H1 (cell line): ENCODE measurements at regions not wholly inside any gene's neighbourhood (a gene's known extent, or its start where the extent isn't known, plus 50 kb on each side); places are given as distances from the start of the nearest gene placed in this dataset.

Experiments
- CTCF ChIA-PET: fragments of 300-600 bp; sonication (Branson Sonifier 250); formaldehyde crosslinking; loops from one replicate; lab custom pipeline; 2021; ENCODE audit not compliant: partially characterized antibody; lab: Charles Lee
- POLR2A ChIA-PET: fragments of 300-600 bp; sonication (Branson Sonifier 250); formaldehyde crosslinking; loops from one replicate; lab custom pipeline; 2021; ENCODE audit warnings: inconsistent platforms; ENCODE audit not compliant: partially characterized antibody; lab: Charles Lee
- DNase-seq, 2 experiments: peaks; one replicate each; pipeline versions ENCODE4 v3.0.0 to v3.0.0-alpha.2; 2010 to 2022; ENCODE audit warnings: low spot score in 2 of 2, low read depth in 1 of 2, mixed read lengths in 1 of 2
- FAIRE-seq: peaks from 2 replicates; lab custom pipeline; 2011; peaks lifted over from hg19 to GRCh38; lab: Jason Lieb, UNC
- H2AFZ ChIP-seq: 2 replicates; pipeline ENCODE4 v1.8.1; 2012; ENCODE audit warnings: low read length, inconsistent platforms
- H2AK5ac ChIP-seq: 2 replicates; pipeline ENCODE4 v1.6.1; 2013; ENCODE audit warnings: low read depth, low read length
- H2BK120ac ChIP-seq: replicated peaks from 2 replicates; pipeline ENCODE3; 2013; ENCODE audit warnings: low read depth, low read length, inconsistent platforms
- H2BK12ac ChIP-seq: 2 replicates; pipeline ENCODE4 v1.6.1; 2013; ENCODE audit warnings: low read depth, low read length
- H2BK15ac ChIP-seq: 2 replicates; pipeline ENCODE4 v1.6.1; 2013; ENCODE audit warnings: low read length
- H2BK20ac ChIP-seq: 2 replicates; pipeline ENCODE4 v1.6.1; 2013; ENCODE audit warnings: low read length
- H2BK5ac ChIP-seq: 2 replicates; pipeline ENCODE4 v1.6.1; 2013; ENCODE audit warnings: low read depth, low read length
- H3K14ac ChIP-seq: 2 replicates; pipeline ENCODE4 v1.6.1; 2013; ENCODE audit warnings: inconsistent platforms; ENCODE audit not compliant: insufficient read length
- H3K18ac ChIP-seq: 2 replicates; pipeline ENCODE4 v1.6.1; 2013; ENCODE audit warnings: low read length; ENCODE audit errors: extremely low read depth
- H3K23ac ChIP-seq: 2 replicates; pipeline ENCODE4 v1.6.1; 2013; ENCODE audit warnings: inconsistent platforms; ENCODE audit not compliant: insufficient read length
- H3K23me2 ChIP-seq: 2 replicates; pipeline ENCODE4 v1.6.1; 2013; ENCODE audit warnings: low read depth, low read length
- H3K27ac ChIP-seq: 2 replicates; pipeline ENCODE4 v1.6.1; 2011; ENCODE audit warnings: low read depth, low read length, inconsistent platforms
- H3K27me3 ChIP-seq, 4 experiments: replicated peaks in 1 of 4; 1 replicate in 1 of 4; 2 replicates in 3 of 4; pipeline versions ENCODE4 v1.6.1 to v1.8.1; 2011 to 2013; ENCODE audit warnings: low read length in 3 of 4, mild to moderate bottlenecking in 3 of 4, inconsistent platforms in 2 of 4, mixed read lengths in 2 of 4, moderate library complexity in 1 of 4; ENCODE audit not compliant: control insufficient read depth in 3 of 4, insufficient read depth in 3 of 4; ENCODE audit errors: extremely low read depth in 1 of 4
- H3K36me3 ChIP-seq, 4 experiments: 2 replicates each; pipeline versions ENCODE4 v1.6.1 to v1.8.1; 2011 to 2013; ENCODE audit warnings: mild to moderate bottlenecking in 4 of 4, low read length in 3 of 4, moderate library complexity in 2 of 4, control low read depth in 1 of 4, inconsistent platforms in 1 of 4; ENCODE audit not compliant: insufficient read depth in 4 of 4, control insufficient read depth in 2 of 4
- H3K4ac ChIP-seq: replicated peaks from 2 replicates; pipeline ENCODE3; 2013; ENCODE audit warnings: low read length, low read depth, mixed read lengths, inconsistent platforms; ENCODE audit not compliant: insufficient read length
- H3K4me1 ChIP-seq, 4 experiments: replicated peaks in 1 of 4; 1 replicate in 1 of 4; 2 replicates in 3 of 4; pipeline versions ENCODE4 v1.6.1 to v1.8.1; 2011 to 2013; ENCODE audit warnings: low read length in 3 of 4, inconsistent platforms in 2 of 4, mixed read lengths in 1 of 4; ENCODE audit not compliant: insufficient read depth in 4 of 4, control insufficient read depth in 3 of 4
- H3K4me2 ChIP-seq, 2 experiments: 2 replicates each; pipeline versions ENCODE4 v1.6.1 to v1.8.1; 2011 to 2013; ENCODE audit warnings: low read depth in 2 of 2, low read length in 2 of 2, control low read depth in 1 of 2, inconsistent platforms in 1 of 2, mild to moderate bottlenecking in 1 of 2; ENCODE audit not compliant: insufficient read depth in 1 of 2
- H3K4me3 ChIP-seq, 4 experiments: fragments of 200-600, 300-600 bp in 1 of 4; sonication (generic), shearing (Covaris generic), sonication (Bioruptor Twin) in 1 of 4; 2 replicates each; pipeline versions ENCODE4 v1.5.1 to v1.8.1; 2011 to 2016; ENCODE audit warnings: low read length in 4 of 4, low read depth in 3 of 4, control low read depth in 2 of 4, inconsistent platforms in 2 of 4, mild to moderate bottlenecking in 2 of 4, mixed read lengths in 1 of 4, moderate library complexity in 1 of 4; ENCODE audit not compliant: insufficient read depth in 2 of 4; ENCODE audit errors: extremely low read depth in 1 of 4
- H3K56ac ChIP-seq: replicated peaks from 2 replicates; pipeline ENCODE3; 2013; ENCODE audit warnings: low read depth, mild to moderate bottlenecking, mixed read lengths, low read length, inconsistent platforms; ENCODE audit not compliant: insufficient read length
- H3K79me1 ChIP-seq: 2 replicates; pipeline ENCODE4 v1.6.1; 2013; ENCODE audit warnings: low read depth, low read length, control low read depth
- H3K79me2 ChIP-seq, 2 experiments: 2 replicates each; pipeline versions ENCODE4 v1.6.1 to v1.8.1; 2012 to 2013; ENCODE audit warnings: low read length in 2 of 2, mild to moderate bottlenecking in 2 of 2, inconsistent platforms in 1 of 2; ENCODE audit not compliant: insufficient read depth in 2 of 2, control insufficient read depth in 1 of 2
- H3K9ac ChIP-seq, 4 experiments: replicated peaks in 1 of 4; 1 replicate in 1 of 4; 2 replicates in 3 of 4; pipeline versions ENCODE4 v1.6.1 to v1.8.1; 2011 to 2013; ENCODE audit warnings: low read depth in 3 of 4, low read length in 3 of 4, control low read depth in 2 of 4, mild to moderate bottlenecking in 2 of 4, moderate library complexity in 2 of 4, inconsistent platforms in 1 of 4; ENCODE audit errors: extremely low read depth in 1 of 4
- H3K9me3 ChIP-seq, 2 experiments: 2 replicates each; pipeline versions ENCODE4 v1.6.1 to v1.8.1; 2012 to 2013; ENCODE audit warnings: mild to moderate bottlenecking in 2 of 2, moderate library complexity in 2 of 2, control low read depth in 1 of 2, inconsistent platforms in 1 of 2, low read depth in 1 of 2, low read length in 1 of 2, mixed read lengths in 1 of 2; ENCODE audit not compliant: insufficient read depth in 2 of 2
- H4K20me1 ChIP-seq, 2 experiments: replicated peaks in 1 of 2; 2 replicates each; pipeline versions ENCODE3 to v1.8.1; 2011 to 2013; ENCODE audit warnings: inconsistent platforms in 2 of 2, low read length in 2 of 2, mild to moderate bottlenecking in 1 of 2; ENCODE audit not compliant: insufficient read depth in 2 of 2, control insufficient read depth in 1 of 2
- H4K5ac ChIP-seq: 2 replicates; pipeline ENCODE4 v1.6.1; 2013; ENCODE audit warnings: low read length, low read depth, mixed read lengths, inconsistent platforms; ENCODE audit not compliant: insufficient read length
- H4K8ac ChIP-seq: 2 replicates; pipeline ENCODE4 v1.8.0; 2013; ENCODE audit warnings: mild to moderate bottlenecking, moderate library complexity, low read length, inconsistent platforms; ENCODE audit not compliant: insufficient read depth; ENCODE audit errors: extremely low read depth
- H4K91ac ChIP-seq: replicated peaks from 2 replicates; pipeline ENCODE3; 2013; ENCODE audit warnings: low read length, mixed read lengths, inconsistent platforms; ENCODE audit not compliant: insufficient read length
- ATF2 ChIP-seq: IDR thresholded peaks from 2 replicates; pipeline ENCODE4 v1.6.1; 2012; ENCODE audit warnings: low read length, inconsistent platforms
- CEBPB ChIP-seq: IDR thresholded peaks from 2 replicates; pipeline ENCODE4 v1.6.1; 2012; ENCODE audit warnings: low read depth, low read length
- CHD1 ChIP-seq: IDR thresholded peaks from 2 replicates; pipeline ENCODE4 v1.6.1; 2012; ENCODE audit warnings: low read depth, low read length, improper control_type of control experiment
- HDAC6 ChIP-seq: IDR thresholded peaks from one replicate; pipeline ENCODE4 v1.7.1; 2012; ENCODE audit warnings: low read depth, mild to moderate bottlenecking, inconsistent platforms, low read length, moderate library complexity
- SP1 ChIP-seq: IDR thresholded peaks from 2 replicates; pipeline ENCODE4 v1.6.1; 2011; ENCODE audit warnings: low read depth, low read length
- WGBS, 2 experiments: shearing (Covaris generic) in 1 of 2; methylation state at CpG; one replicate each; pipeline versions ENCODE4 v1.1.6 to v1.1.7; 2013 to 2015; ENCODE audit warnings: low lambda C conversion rate in 2 of 2, mixed read lengths in 2 of 2, inconsistent platforms in 1 of 2, low coverage in 1 of 2, missing lambda C conversion rate in 1 of 2; ENCODE audit not compliant: insufficient replicate concordance in 2 of 2, insufficient coverage in 1 of 2, insufficient read length in 1 of 2; ENCODE audit errors: extremely low coverage in 1 of 2, missing lambda C conversion rate in 1 of 2; 5-methylcytosine and 5-hydroxymethylcytosine counted together

GRCh38 chr5:20959347-20959746 lies 971.3 kb upstream of the CDH18 start:
- Histone ChIP-seq H4K20me1 (no peaks in the 10 kb centered on the region), H3K4ac (no peak overlapping the region), H2AK5ac (no peak overlapping the region), H3K9ac (no peak overlapping the region), H3K4me1 (no peaks in the 10 kb centered on the region), H3K79me2 (no peaks in the 10 kb centered on the region), H3K36me3 (no peaks in the 10 kb centered on the region), H3K23ac (no peak overlapping the region), H4K5ac (no peak overlapping the region), H2BK15ac (no peak overlapping the region), H2BK12ac (no peak overlapping the region), H4K8ac (no peak overlapping the region), H3K9me3 (no peaks in the 10 kb centered on the region), H3K14ac (no peak overlapping the region), H2BK120ac (no peak overlapping the region), H4K91ac (no peak overlapping the region), H2BK20ac (no peak overlapping the region), H3K56ac (no peak overlapping the region), H3K79me1 (no peaks in the 10 kb centered on the region), H2BK5ac (no peak overlapping the region), H3K18ac (no peak overlapping the region), H3K4me2 (no peak overlapping the region), H3K4me3 (no peak overlapping the region), H3K27ac (no peak overlapping the region), H3K27me3 (no peaks in the 10 kb centered on the region), H2AFZ (no peak overlapping the region), H3K23me2 (no peaks in the 10 kb centered on the region)
- ChIA-PET CTCF (interaction anchor here (0.6 kb wide), 1 partner anchor 217 kb away, joined by 3 read pairs; no protein-coding TSS in a partner anchor), POLR2A (no interaction called here)
- TF ChIP-seq ATF2, result no peak
- no peak for TF ChIP-seq CEBPB
- no peak for TF ChIP-seq SP1
- TF ChIP-seq HDAC6, result no peak
- TF ChIP-seq CHD1, result no peak
- DNase-seq (no peak), FAIRE-seq (no peak)
- WGBS, 2 experiments, result 100% methylated on average over 1 of the region's 1 CpG; no CpG with 5 or more reads in 1 of the 2 experiments
